GM18508 (cell line): ENCODE measurements at regions not wholly inside any gene's neighbourhood (a gene's known extent, or its start where the extent isn't known, plus 50 kb on each side); places are given as distances from the start of the nearest gene placed in this dataset.
A peak's percentile ranks its signal among the peaks of the same experiment; 100 is the strongest.
"Not testable (repeated sequence)": the region's sequence is repeated elsewhere in the genome, so short reads cannot be mapped to it uniquely, and the experiment has no call there.

Experiments used
- ATAC-seq: cut with Tn5 transposase; IDR thresholded peaks from one replicate; pipeline ENCODE4 v1.9.1; 2021; ENCODE audit warnings: moderate number of reproducible peaks; ENCODE audit not compliant: insufficient read depth, unreplicated experiment

GRCh38 chr7:67358316-67358715 is 361.7 kb downstream of the TYW1 start:
- not testable (repeated sequence) for ATAC-seq

DNA sequence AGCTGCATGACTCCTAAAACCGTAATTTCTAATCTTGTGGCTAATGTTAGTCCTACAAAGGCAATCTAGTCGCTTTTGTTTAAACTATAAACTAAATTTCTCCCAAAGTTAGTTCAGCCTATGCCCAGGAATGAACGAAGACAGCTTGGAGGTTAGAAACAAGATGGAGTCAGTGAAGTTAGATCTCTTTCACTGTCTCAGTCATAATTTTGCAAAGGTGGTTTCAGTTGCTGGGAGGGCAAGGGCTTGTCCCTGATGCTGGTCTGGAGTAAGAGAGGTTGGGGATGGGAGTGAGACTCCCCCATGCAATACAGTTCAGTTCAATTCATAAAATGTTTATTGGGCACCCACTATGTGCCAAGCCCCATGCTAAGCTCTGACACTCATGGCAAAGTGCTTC is 362.1 kb downstream of the TYW1 start:
- not testable (repeated sequence) for ATAC-seq

DNA sequence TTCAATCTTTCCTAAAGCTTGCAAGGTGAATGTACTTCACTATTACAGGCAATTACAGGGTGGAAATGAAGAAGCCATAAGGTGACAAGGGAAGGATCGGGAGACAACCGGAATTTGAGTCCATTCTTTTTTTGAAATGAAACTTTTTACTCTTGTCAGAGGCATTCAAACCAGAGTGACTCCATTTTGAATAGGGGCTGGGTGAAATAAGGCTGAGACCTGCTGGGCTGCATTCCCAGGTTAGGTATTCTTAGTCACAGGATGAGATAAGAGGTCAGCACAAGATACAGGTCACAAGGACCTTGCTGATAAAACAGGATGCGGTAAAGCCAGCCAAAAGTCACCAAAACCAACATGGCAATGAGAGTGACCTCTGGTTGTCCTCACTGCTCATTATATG is 363.3 kb downstream of the TYW1 start:
- no peak for ATAC-seq

DNA sequence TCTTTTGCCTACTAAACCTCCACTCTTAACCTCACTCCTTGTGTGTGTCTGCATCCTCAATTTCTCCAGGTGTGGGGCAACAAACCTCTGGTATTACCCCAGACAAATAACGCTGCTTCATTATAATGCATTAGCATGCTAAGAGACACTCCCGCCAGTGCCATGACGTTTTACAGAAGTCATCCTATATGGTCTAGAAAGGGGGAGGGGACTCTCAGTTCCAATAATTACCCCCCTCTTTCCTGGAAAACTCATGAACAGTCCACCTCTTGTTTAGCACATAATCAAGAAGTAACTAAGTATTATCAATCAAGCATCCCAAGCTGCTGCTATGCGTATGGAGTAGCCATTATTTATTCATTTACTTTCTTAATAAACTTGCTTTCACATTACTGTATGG is 364.5 kb downstream of the TYW1 start:
- ATAC-seq = no peak

DNA sequence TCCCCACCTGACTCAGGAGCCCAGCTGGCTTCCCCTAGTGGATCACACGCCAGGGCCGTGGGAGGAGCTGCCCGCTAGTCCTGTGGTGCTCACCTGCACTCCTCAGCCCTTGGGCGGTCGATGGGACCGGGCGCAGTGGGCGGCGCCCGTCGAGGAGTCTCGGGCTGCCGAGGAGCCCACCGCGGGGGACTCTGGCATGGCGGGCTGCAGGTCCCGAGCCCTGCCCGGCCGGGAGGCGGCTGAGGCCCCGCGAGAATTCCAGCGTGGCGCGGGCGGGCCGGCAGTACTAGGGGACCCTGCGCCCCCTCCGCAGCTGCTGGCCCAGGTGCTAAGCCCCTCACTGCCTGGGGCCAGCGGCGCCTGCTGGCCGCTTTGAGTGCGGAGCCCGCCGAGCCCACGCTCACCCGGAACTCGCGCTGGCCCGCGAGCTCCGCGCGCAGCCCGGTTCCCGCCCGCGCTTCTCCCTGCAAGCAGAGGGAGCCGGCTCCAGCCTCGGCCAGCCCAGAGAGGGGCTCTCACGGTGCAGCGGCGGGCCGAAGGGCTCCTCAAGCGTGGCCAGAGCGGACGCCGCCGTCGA is 367.9 kb downstream of the TYW1 start:
- ATAC-seq = no peak

DNA sequence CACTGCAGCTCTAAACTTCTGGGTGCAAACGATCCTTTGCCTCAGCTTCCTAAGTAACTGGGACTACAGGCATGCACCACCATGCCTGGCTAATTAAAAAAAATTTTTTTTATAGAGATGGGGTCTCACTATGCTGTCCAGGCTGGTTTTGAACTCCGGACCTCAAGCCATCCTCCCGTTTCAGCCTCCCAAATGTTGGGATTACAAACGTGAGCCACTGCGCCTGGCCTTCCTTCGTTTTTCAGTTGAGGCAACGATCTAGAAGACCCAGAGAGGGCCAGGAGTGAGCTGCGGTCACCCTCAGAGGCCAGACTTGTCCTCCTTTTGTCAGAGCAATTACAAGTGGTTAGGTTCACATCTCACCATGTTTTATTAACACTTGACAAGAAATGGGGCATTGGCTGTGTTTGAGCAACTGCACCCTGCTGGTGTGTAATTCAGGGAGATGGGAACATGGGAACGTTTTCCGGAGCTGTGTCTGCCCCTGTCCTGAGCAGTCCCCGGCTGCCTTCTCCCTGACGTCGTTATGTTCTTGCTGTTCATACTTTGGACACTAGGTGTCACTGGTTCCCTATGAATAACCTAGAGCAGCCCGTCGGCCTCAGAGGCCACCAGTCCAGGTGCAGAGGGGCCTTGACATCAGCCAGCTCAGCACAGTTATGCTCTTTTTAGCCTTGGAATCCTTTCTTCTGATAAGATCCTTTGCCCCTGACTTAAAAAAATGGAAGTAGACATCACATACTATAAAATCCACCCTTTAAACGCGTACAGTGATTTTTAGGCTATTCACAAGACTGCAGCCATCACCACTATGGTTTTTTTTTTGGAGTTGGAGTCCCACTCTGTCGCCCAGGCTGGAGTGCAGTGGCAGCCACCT is 375.0 kb downstream of the TYW1 start:
- ATAC-seq = peak; percentile 76

DNA sequence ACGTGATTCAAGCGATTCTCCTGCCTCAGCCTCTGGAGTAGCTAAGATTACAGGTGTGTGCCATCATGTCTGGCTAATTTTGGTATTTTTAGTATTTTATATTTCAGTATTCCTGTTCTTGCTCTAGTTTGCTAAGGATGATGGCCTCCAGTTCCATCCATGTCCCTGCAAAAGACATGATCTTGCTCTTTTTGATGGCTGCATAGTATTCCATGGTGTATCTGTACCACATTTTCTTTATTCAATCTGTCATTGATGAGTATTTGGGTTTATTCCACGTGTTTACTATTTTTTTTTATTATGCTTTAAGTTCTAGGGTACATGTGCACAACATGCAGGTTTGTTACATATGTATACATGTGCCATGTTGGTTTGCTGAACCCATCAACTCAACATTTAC is 376.8 kb downstream of the TYW1 start:
- not testable (repeated sequence) for ATAC-seq

GRCh38 chr7:67375427-67375826 is 378.8 kb downstream of the TYW1 start:
- no peak for ATAC-seq

DNA sequence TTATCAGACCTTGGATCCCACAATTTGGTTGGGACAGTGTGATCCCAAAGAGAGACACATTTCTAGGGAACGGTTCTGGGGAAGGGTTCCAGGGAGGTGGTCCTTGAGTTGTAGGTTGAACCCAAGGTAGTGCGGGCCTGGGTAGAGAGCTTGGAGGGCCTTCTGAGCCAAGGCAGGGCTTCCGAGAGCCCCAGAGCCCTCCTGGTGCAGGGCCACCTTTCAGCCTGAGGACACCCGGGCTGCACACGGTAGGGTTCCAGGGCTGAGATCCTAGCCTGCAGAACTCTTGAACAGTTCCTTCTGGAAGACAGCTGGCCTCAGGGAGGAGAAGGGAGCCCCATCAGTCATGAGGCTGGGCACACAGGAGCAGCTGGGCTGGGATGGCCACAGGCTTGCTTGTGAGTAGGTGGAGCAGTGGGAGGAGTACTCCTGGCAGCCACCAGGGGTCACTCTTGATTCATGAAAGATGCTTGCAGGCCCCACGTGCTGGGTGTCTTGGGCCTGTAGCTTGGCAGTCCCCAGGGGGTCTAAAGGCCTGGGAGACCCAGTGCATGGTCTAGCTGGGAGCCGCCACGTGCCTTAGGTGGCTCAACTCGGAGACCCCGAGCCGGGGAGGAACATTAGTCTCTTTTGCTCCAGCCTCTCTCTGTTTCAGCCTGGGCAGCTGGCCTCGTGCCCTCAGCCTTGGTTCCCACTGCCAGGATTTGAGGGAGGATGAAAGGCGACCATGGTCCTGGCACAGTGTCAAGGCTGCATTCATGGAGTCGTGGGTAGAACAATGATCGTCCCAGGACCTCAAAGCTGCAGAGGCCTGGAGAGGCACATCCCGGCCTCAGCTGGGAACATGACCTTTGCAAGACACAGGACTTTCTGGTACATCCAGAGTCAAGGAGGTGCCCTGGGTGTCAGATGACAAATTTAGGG is 381.6 kb downstream of the TYW1 start:
- peak; percentile 85 for ATAC-seq

DNA sequence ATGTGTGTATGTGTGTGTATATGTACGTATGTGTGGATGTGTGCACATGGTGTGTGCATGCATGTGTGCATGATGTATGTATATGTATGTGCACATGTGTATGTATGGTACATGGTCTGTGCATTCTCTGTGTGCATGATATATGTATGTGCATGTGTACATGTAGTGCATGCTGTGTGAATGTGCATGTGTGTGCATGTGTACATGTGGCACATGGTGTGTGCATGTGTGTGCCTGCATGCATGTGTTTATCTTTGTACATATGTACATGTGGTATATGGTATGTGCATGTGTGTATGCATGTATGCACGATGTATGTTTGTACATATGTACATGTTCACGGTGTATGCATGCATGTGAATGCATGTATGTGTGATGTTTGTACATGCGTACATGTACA is 383.7 kb downstream of the TYW1 start:
- no peak for ATAC-seq

GRCh38 chr7:67380858-67381257 is 384.2 kb downstream of the TYW1 start:
- no peak for ATAC-seq

- ATAC-seq = no peak
These were observed 391.2 kb downstream of the TYW1 start for GRCh38 chr7:67387851-67388250.

DNA sequence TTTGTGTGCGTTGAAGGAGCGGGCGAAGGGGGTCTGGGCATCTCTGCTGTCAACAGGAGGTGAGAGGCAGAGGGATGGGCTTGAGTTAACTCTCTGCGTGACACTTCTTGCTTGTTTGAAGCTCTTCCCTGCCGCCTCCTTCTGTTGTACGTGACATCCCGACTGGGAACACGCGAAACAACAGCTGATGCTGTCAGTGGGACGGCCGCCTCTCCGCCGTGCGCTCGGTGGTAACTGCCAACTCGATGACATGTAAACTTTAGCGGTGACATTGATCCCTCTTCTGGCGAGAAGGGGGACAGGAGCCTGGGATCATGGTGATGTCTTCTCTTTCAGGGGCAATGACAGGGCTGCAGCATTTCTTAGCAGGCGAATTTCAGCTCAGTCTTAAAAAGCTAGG is 394.5 kb downstream of the TYW1 start:
- ATAC-seq = no peak

- ATAC-seq = no peak
These were observed 396.2 kb downstream of the TYW1 start for GRCh38 chr7:67392596-67393438.

- no peak for ATAC-seq
These were observed 397.3 kb downstream of the TYW1 start for GRCh38 chr7:67393903-67394302.

- ATAC-seq = no peak
These were observed 402.3 kb downstream of the TYW1 start for GRCh38 chr7:67398916-67399315.

GRCh38 chr7:67401492-67401891 is 404.9 kb downstream of the TYW1 start:
- ATAC-seq = no peak

DNA sequence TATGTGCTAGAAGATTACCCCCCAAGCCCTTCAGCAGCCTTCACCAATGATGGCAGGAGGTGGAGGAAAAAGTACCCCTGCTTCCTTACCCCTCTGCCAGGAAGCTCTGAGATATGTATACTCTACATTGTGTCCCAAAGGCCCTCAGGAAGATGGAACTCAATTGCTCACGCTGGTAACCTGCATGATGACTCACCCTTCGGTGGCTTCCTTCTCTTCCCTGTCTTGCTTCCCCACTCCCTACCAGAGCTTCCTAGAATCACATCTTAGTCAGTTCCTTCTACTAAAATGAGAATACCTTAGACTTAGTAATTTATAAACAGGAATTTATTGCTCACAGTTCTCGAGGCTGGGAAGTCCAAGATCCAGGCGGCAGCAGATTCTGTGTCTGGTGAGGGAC is 405.6 kb downstream of the TYW1 start:
- no peak for ATAC-seq

DNA sequence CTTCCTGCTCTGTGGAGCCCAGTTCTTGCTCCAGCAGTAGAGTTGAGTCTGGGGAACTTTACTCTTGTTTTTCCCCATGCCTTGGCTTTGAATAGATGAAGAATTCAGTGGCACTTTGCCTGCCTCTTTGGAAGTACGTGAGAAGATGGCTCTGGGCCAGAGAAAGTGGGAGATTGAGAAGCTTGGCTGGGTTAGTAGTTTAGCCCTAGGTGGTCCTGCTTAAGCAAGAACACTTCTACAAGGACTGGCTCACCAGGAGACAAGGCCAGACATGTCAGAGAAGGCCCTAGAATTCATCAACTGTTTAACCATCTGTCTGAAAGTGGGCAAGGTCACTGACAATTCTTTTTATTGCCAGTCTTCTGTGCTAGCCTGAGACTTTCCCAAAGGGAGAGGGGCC is 410.3 kb downstream of the TYW1 start:
- ATAC-seq = no peak
